ENCODE measurements at regions not wholly inside any gene's neighbourhood (a gene's known extent, or its start where the extent isn't known, plus 50 kb on each side); places are given as distances from the start of the nearest gene placed in this dataset.

GRCh38 chr21:23471877-23472276 lies 2135.4 kb downstream of the MRPL39 start (continued):
- TF ChIP-seq REST (IDR thresholded peaks at IDR 0.05; ENCODE audit: unreplicated experiment), result no peak
- no peak for TF ChIP-seq CTCF (conservative IDR thresholded peaks at IDR 0.05; ENCODE audit: low read depth in 2 of 2)
- TF ChIP-seq POLR2AphosphoS5 (IDR thresholded peaks at IDR 0.05; ENCODE audit: low read depth), result no peak
- TF ChIP-seq ZNF331 (CRISPR knock-in tag; IDR thresholded peaks at IDR 0.05; ENCODE audit: low read depth), result no peak
- no peak for TF ChIP-seq STAT1 (IDR thresholded peaks at IDR 0.05; ENCODE audit: unreplicated experiment)

GRCh38 chr21:23463365-23463764 lies 2143.9 kb downstream of the MRPL39 start:
- Mint-ChIP-seq H3K36me3 (ENCODE audit: low read depth) (no peaks in the 10 kb centered on the region), H3K4me1 (peaks cover 7% of the 10 kb centered on the region; the same call in 2 of the 3 replicates), H3K27ac (no peak overlapping the region), H3K4me3 (no peak overlapping the region), H3K27me3 (ENCODE audit: insufficient read depth, low read depth, poor library complexity) (no peaks in the 10 kb centered on the region), H3K9me3 (no peaks in the 10 kb centered on the region)
- H2AFZ ChIP-seq, result no peak overlapping the region
- no peak overlapping the region for H3K4me2 ChIP-seq
- no peaks in the 10 kb centered on the region for H3F3A ChIP-seq (replicated peaks; ENCODE audit: low read depth)
- no peaks in the 10 kb centered on the region for H3K36me3 ChIP-seq (ENCODE audit: insufficient read depth)
- no peaks in the 10 kb centered on the region for H4K20me1 ChIP-seq (replicated peaks; ENCODE audit: insufficient read depth)
- H3K27me3 ChIP-seq (ENCODE audit: insufficient read depth), result no peaks in the 10 kb centered on the region
- H3K4me3 ChIP-seq, result no peak overlapping the region
- H3K79me2 ChIP-seq (replicated peaks; ENCODE audit: insufficient read depth), result no peaks in the 10 kb centered on the region
- ATAC-seq (no peak), DNase-seq (ENCODE audit: low spot score) (no peak)
- peaks cover 7% of the 10 kb centered on the region for H3K4me1 ChIP-seq (ENCODE audit: insufficient read depth)
- no peaks in the 10 kb centered on the region for H3K9me2 ChIP-seq (ENCODE audit: insufficient read depth)
- no peak overlapping the region for H3K27ac ChIP-seq (ENCODE audit: low read depth)
- TF ChIP-seq EZH2phosphoT487 (IDR thresholded peaks at IDR 0.05; ENCODE audit: unreplicated experiment) (no peak), ZNF331 (CRISPR knock-in tag; IDR thresholded peaks at IDR 0.05; ENCODE audit: low read depth) (no peak), NANOG (IDR thresholded peaks at IDR 0.05; ENCODE audit: borderline replicate concordance) (no peak), ZNF114 (CRISPR knock-in tag; IDR thresholded peaks at IDR 0.05) (no peak), CTCF (conservative IDR thresholded peaks at IDR 0.05; ENCODE audit: low read depth in 2 of 2) (no peak), POLR2AphosphoS5 (IDR thresholded peaks at IDR 0.05; ENCODE audit: low read depth) (no peak), STAT1 (IDR thresholded peaks at IDR 0.05; ENCODE audit: unreplicated experiment) (no peak), EZH2 (IDR thresholded peaks at IDR 0.05; ENCODE audit: low read depth, unreplicated experiment) (no peak), ZNF462 (CRISPR knock-in tag; IDR thresholded peaks at IDR 0.05) (no peak)

Data from GM23338 (cell line).